Ramos (cell line): ENCODE measurements at regions not wholly inside any gene's neighbourhood (a gene's known extent, or its start where the extent isn't known, plus 50 kb on each side); places are given as distances from the start of the nearest gene placed in this dataset.
"Not testable (repeated sequence)": the region's sequence is repeated elsewhere in the genome, so short reads cannot be mapped to it uniquely, and the experiment has no call there.

ENCODE experiments used
- in situ Hi-C: fragments of 300-500 bp; cut with MboI; formaldehyde crosslinking; loops from one replicate; pipeline ENCODE4 v1.14.3; 2022; ENCODE audit warnings: low sequenced_read_pairs; ENCODE audit not compliant: unreplicated experiment

DNA sequence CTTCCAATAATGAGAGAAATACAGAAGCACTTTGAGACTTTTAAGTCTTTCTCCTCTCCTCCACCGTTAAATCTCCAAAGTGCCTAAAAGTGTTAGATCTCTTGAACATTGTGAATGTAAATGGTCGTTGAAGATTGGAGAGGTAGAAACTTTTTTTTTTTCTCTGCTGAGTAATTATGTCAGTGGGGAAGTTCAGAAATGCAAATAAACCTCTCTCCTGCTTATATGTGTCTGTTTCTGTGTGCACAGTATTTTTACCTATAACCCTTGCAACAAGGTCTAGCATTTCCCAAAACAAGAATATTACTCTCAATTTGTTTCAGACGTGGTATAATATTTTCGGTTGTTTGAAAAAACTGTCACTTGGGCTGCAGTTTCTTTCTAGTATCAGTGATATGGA lies 833.6 kb upstream of the CDH8 start:
- in situ Hi-C loops: no loop called here

GRCh38 chr16:62863139-62863538 lies 826.9 kb upstream of the CDH8 start:
- in situ Hi-C loops: no loop called here

GRCh38 chr16:62853887-62854286 lies 817.6 kb upstream of the CDH8 start:
- in situ Hi-C loops: no loop called here

- in situ Hi-C loops: no loop called here
These were observed 810.3 kb upstream of the CDH8 start for GRCh38 chr16:62846399-62847057.

DNA sequence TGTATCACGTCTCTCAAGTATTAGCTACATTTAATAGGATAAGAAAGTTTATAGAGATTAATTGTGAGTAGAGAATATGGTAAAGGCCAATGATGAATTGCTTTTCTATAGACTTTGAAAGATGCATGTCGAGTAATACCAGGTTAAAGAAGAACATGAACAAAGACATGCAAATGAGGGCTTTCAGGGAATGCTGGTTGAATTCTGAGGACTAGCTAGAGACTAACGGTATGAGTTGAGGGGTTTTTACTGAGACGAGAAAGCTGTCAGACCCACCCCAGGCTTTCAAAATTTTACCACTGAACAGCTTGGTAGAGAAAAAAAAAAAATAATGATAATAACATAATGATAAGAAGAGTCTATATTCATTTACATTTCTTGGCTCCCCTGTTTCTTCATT lies 796.0 kb upstream of the CDH8 start:
- in situ Hi-C loops: no loop called here

GRCh38 chr16:62831235-62831850 lies 795.1 kb upstream of the CDH8 start:
- in situ Hi-C loops: no loop called here

DNA sequence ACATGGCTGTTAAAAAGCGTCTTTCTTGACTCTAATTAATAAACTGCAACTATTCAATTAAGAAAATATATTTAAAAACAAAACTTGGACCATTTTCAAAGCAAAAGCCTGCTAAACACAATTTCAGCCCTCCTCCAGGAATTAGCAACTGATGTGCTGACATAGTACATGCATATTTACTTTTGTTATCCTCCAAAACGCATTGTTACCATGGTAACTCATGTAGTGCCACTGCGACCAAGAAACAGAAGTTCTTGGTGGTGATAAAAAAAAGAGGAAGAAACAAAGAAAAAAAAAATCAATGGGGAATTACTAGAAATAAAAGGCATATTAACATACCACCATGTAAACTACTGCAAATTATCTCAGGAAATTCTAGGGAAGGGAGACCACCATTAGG lies 793.4 kb upstream of the CDH8 start:
- in situ Hi-C loops: no loop called here

DNA sequence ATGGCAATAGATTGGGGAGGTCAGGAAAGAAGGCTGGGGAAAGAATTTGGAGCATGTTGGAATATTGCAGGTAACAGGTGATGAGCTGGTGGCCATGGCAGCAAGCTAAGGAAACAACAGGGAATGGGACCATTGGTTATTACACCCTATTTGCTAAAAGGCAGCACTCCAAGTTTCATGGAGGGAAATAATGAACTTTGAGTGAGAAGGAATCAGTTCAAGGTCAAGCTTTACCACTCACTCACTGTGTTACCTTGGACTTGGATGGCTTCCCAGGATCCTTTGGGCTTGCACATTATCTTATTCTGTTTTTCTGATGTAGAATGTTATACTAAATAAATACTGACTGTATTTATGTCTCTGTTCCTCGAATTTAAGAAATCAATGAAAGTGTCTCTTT lies 792.8 kb upstream of the CDH8 start:
- in situ Hi-C loops: no loop called here

GRCh38 chr16:62821824-62822223 lies 785.6 kb upstream of the CDH8 start:
- in situ Hi-C loops: no loop called here

DNA sequence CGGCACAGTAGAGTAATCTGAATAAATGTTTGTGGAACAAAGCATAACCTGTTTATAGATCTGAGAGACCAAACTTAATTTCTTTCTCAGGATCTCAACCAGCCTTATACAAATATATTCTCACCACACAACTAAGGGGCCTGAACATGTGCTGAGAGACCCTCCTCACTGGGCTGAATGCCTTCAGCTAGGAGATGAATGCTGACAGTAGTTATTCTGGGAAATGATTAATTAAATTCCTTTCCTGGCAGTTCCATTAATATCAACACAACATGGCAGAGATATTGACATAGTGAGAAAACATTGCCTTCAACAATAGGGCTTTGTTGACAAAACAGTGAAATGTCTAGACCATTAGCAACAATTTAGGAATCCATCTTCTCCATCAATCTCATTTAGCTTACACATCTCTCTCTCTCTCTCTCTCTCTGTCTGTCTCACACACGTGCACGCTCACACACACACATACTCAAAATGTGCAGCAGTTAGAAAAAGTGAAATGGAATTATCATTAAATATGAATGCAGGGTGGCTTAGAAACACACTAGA lies 780.8 kb upstream of the CDH8 start:
- in situ Hi-C loops: no loop called here

GRCh38 chr16:62814891-62815290 lies 778.7 kb upstream of the CDH8 start:
- in situ Hi-C loops: no loop called here

GRCh38 chr16:62805221-62805857 lies 769.1 kb upstream of the CDH8 start:
- in situ Hi-C loops: no loop called here

GRCh38 chr16:62794724-62795123 lies 758.5 kb upstream of the CDH8 start:
- in situ Hi-C loops: no loop called here

GRCh38 chr16:62780081-62780480 lies 743.8 kb upstream of the CDH8 start:
- in situ Hi-C loops: not testable (repeated sequence)

- in situ Hi-C loops: no loop called here
These were observed 728.3 kb upstream of the CDH8 start for GRCh38 chr16:62764572-62764971.

DNA sequence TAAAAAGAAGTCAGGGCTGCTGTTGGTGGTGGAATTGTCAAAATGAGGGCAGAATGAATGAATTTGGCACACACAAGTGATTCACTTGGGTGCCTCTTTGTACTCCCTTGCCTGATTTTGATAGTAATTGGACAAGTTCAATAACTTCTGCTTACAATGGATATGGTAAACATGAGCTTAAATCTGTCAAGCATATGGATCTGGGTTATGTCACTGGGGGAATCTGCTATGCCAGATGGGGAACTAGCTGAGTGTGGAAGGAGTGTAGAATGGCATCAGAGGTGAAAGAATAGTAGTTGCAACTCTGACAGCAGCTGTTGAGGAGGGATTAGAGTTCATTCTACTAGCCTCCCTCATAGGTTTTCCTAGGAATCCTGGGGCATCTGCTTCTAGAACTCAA lies 724.2 kb upstream of the CDH8 start:
- in situ Hi-C loops: no loop called here

GRCh38 chr16:62755938-62756337 lies 719.7 kb upstream of the CDH8 start:
- in situ Hi-C loops: no loop called here

GRCh38 chr16:62752854-62753253 lies 716.6 kb upstream of the CDH8 start:
- in situ Hi-C loops: no loop called here

GRCh38 chr16:62751218-62751617 lies 715.0 kb upstream of the CDH8 start:
- in situ Hi-C loops: no loop called here

DNA sequence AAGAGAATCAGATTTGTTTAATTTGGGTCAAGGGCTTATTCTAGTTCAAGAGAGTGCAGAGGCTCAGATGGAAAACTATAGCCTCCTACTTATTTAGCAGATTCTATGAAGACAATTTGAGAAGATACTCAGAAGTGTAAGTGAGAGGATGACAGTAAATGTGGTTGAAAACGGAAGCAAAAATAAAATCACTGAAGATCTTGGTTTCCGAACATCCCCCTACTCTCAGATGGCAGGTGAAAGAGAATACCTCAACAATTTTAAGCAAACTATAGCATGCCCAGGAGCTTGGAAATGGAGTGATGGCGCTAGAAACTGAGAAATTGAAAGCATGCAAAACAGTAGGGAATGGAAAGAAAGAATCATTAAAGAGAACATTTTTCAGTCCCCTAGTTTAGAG lies 705.5 kb upstream of the CDH8 start:
- in situ Hi-C loops: no loop called here

- in situ Hi-C loops: no loop called here
These were observed 702.6 kb upstream of the CDH8 start for GRCh38 chr16:62738666-62739460.
